ENCODE measurements at regions not wholly inside any gene's neighbourhood (a gene's known extent, or its start where the extent isn't known, plus 50 kb on each side); places are given as distances from the start of the nearest gene placed in this dataset.
"Not testable (repeated sequence)": the region's sequence is repeated elsewhere in the genome, so short reads cannot be mapped to it uniquely, and the experiment has no call there.

DNA sequence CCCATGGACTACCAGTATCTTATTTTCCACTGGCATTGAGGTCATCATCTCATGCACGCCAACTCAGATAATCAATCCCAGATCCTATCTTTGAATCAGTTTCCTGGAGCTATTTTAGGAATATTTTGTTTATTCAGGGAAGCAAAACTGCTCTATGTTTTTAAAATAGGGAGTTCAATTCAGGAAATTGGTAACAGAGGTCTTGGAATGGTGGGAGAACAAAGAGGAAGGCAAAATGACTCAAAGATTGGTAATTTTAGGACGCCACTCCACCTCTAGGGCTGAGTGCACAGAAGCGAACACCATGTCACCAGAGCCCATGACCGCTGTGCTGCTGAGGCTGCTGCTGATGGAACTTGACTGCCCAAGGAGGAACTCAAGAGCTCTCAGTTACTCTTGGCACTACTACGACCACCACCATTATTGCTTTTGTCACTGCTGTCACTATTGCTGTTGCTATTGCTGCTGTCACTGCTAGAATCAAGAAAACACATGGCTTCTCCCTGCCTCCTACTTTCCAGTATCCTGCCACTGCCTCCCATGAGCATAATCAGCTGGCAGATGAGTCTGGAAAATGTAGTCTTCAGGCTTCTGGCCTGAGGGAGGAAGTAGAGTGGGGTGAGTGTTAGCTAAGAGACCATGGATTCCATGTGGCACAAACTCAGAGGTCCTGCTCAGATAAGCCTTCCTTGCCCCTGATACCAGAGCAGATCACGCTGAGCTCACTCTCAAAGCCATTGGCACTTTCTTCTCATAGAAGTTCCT lies 71.6 kb upstream of the CNIH3 start:
- no peak for DNase-seq (ENCODE audit: extremely low spot score)
- no peak for TF ChIP-seq CTCF (IDR thresholded peaks at IDR 0.05; ENCODE audit: control extremely low read depth, extremely low read depth, low read depth, missing control alignments)
- ChIA-PET POLR2A (no interaction called here), CTCF (interaction anchor here (1.3 to 2.3 kb wide), 4 partner anchors 10 to 32 kb away, joined by 3 to 11 read pairs (median 6); no protein-coding TSS in a partner anchor)

DNA sequence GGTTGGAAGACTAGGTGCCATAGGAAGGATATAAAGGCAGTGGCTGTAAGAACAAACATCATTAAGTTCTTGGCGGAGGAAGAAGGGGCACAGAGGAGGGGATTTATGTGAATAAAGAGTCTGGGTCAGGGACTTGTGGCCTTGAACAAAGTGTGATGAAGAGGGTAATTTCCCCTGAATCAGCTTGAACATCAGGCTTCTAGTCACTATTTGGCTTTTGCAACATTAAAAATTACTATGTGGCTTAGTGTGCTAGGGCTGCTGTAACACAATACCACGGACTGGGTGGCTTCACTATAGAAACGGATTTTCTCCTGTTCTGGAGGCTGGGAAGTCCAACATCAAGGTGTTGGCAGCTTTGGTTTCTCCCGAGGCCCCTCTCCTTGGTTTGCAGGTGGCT lies 70.5 kb upstream of the CNIH3 start:
- TF ChIP-seq CTCF (IDR thresholded peaks at IDR 0.05; ENCODE audit: control extremely low read depth, extremely low read depth, low read depth, missing control alignments): no peak
- CTCF ChIA-PET: interaction anchor here (1.1 to 2.3 kb wide), 3 partner anchors 9 to 99 kb away, joined by 3 to 11 read pairs (median 10); no protein-coding TSS in a partner anchor
- DNase-seq (ENCODE audit: extremely low spot score): no peak
- POLR2A ChIA-PET: no interaction called here

DNA sequence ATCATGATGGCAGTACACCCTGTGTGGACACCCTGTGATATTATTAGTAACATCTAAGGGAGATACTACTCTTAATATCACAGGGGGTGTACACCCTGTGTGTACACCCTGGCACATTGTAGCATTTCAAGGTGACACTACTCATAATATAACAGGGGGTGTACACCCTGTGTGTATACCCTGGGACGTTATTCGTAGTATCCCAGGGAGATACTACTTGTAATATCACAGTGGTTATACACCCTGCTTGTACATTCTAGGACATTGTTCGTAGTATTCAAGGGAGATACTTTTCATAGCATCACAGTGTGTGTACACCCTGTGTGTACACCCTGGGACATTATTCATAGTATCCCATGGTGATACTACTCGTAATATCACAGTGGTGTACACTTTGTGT lies 67.4 kb upstream of the CNIH3 start:
- no peak for TF ChIP-seq CTCF (IDR thresholded peaks at IDR 0.05; ENCODE audit: control extremely low read depth, extremely low read depth, low read depth, missing control alignments)
- ChIA-PET POLR2A (no interaction called here), CTCF (no interaction called here)
- DNase-seq (ENCODE audit: extremely low spot score): no peak

DNA sequence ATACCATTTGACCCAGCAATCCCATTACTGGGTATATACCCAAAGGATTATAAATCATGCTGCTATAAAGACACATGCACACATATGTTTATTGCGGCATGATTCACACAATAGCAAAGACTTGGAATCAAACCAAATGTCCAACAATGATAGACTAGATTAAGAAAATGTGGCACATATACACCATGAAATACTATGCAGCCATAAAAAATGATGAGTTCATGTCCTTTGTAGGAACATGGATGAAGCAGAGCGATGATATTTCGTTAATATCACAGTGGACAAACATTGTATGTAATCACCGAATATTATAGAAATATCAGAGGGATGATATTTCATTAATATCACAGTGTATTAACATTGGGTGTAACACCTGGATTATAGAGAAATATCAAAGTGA lies 64.9 kb upstream of the CNIH3 start:
- CTCF ChIA-PET; POLR2A ChIA-PET; DNase-seq (ENCODE audit: extremely low spot score): not testable (repeated sequence)

DNA sequence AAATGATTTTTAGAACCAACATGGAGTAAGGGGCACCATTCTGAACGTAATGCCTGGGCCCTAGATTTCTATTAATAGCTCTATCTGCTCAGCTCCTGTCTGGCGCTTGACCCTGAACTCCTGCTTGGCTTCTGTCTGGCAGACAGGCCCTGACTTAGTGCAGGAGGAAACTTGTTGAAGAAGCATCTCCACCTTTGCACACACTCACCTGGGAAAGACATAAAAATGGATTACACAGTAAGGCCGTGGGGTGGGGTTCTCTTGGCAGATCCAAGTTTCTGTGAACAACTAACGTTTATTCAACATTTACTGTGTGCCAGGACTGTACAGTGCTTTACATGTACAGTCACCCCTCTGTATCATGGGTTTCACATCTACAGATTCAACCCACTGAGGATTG lies 62.1 kb upstream of the CNIH3 start:
- TF ChIP-seq CTCF (IDR thresholded peaks at IDR 0.05; ENCODE audit: control extremely low read depth, extremely low read depth, low read depth, missing control alignments): no peak
- DNase-seq (ENCODE audit: extremely low spot score): no peak
- POLR2A ChIA-PET: no interaction called here
- CTCF ChIA-PET: interaction anchor here (3.0 kb wide), 1 partner anchor 9 kb away, joined by 10 read pairs; no protein-coding TSS in a partner anchor

DNA sequence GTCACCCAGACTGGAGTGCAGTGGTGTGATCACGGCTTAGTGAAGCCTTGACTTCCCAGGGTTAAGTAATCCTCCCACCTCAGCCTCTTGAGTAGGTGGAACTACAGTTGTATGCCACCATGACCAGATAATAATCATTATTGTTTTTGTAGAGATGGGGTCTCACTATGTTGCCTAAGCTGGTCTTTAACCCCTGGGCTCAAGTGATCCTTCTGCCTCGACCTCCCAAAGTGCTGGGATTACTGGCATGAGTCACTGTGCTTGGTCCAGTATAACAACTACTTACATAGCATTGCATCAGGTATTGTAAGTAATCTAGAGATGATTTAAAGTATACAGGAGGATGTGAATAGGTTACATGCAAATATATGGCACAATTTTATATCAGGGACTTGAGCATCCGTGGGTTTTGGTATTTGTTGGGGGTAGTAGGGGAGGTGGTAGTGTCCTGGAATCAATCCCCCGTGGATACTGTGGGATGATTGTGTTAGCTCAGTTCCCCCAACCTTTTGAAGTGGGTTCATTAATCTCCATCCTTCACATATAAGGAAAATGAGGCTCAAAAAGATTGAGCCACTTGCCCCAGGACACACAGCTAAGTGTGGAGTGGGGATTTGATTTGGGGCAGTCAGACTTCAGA lies 61.4 kb upstream of the CNIH3 start:
- no peak for TF ChIP-seq CTCF (IDR thresholded peaks at IDR 0.05; ENCODE audit: control extremely low read depth, extremely low read depth, low read depth, missing control alignments)
- POLR2A ChIA-PET: no interaction called here
- CTCF ChIA-PET: interaction anchor here (1.7 to 3.0 kb wide), 2 partner anchors 10 to 42 kb away, joined by 3 to 10 read pairs; no protein-coding TSS in a partner anchor
- no peak for DNase-seq (ENCODE audit: extremely low spot score)

DNA sequence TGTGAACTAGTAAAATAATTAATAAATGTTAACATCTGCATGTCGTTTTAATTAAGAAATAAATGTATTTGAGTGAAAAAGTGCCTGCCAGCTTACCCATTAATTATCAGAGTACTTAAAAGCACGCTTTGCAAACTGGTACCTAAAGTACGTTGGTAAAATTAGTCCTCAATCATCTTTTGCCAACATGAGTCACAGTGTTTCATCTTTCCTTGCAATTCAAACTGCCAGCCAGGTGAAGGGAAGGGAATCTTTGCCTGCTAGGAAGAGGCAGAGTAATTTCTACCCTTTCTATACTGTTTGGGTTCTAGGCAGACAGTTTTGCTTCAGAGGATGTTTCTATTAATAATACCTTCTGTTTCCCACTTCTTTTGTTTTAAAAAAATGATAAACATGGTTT lies 57.2 kb upstream of the CNIH3 start:
- DNase-seq (ENCODE audit: extremely low spot score): no peak
- TF ChIP-seq CTCF (IDR thresholded peaks at IDR 0.05; ENCODE audit: control extremely low read depth, extremely low read depth, low read depth, missing control alignments): no peak
- CTCF ChIA-PET: no interaction called here
- POLR2A ChIA-PET: no interaction called here

Data from GM10248 (cell line).